ENCODE measurements at regions not wholly inside any gene's neighbourhood (a gene's known extent, or its start where the extent isn't known, plus 50 kb on each side); places are given as distances from the start of the nearest gene placed in this dataset.

GRCh38 chr2:192459422-192459821 lies 264.7 kb upstream of the TMEFF2 start:
- no peak for DNase-seq
- no peak overlapping the region for H3K4me2 ChIP-seq
- no peak overlapping the region for H3K27ac ChIP-seq (ENCODE audit: low read depth in 2 of 2, low read length in 1 of 2)
- H3K4me1 ChIP-seq (ENCODE audit: control insufficient read depth in 1 of 2, insufficient read depth in 2 of 2, low read depth in 1 of 2, low read length in 1 of 2) = no peaks in the 10 kb centered on the region
- 33% methylated on average over 1 of the region's 1 CpG for WGBS (ENCODE audit: low lambda C conversion rate)
- POLR2A ChIA-PET = no interaction called here
- no peaks in the 10 kb centered on the region for H3K36me3 ChIP-seq (replicated peaks in 1 of 2; ENCODE audit: control insufficient read depth in 1 of 2, insufficient read depth in 2 of 2, low read length in 1 of 2)
- no peaks in the 10 kb centered on the region for H3K27me3 ChIP-seq (ENCODE audit: insufficient read depth)
- no peaks in the 10 kb centered on the region for H3K79me2 ChIP-seq (ENCODE audit: insufficient read depth)
- H2AFZ ChIP-seq (ENCODE audit: low read depth) = no peak overlapping the region
- H4K20me1 ChIP-seq (ENCODE audit: insufficient read depth) = no peaks in the 10 kb centered on the region
- no peaks in the 10 kb centered on the region for H3F3A ChIP-seq (replicated peaks; ENCODE audit: insufficient read depth)
- H3K9me2 ChIP-seq = no peaks in the 10 kb centered on the region
- TF ChIP-seq RFX5 (IDR thresholded peaks at IDR 0.05; ENCODE audit: low read length) (no peak), FOXM1 (IDR thresholded peaks at IDR 0.05; ENCODE audit: low read depth) (no peak), TAF1 (IDR thresholded peaks at IDR 0.05; ENCODE audit: borderline replicate concordance, low read depth, low read length) (no peak), SIN3A (IDR thresholded peaks at IDR 0.05; ENCODE audit: borderline replicate concordance, low read depth, low read length) (no peak), MEF2A (IDR thresholded peaks at IDR 0.05; ENCODE audit: borderline replicate concordance, low read depth) (no peak), PBX3 (IDR thresholded peaks at IDR 0.05) (no peak), REST (IDR thresholded peaks at IDR 0.05; ENCODE audit: low read depth, low read length) (no peak), USF1 (IDR thresholded peaks at IDR 0.05; ENCODE audit: borderline replicate concordance, low read depth) (no peak), ZBTB33 (IDR thresholded peaks at IDR 0.05; ENCODE audit: borderline replicate concordance, low read depth) (no peak), GABPA (IDR thresholded peaks at IDR 0.05; ENCODE audit: low read depth) (no peak)
- H3K9me3 ChIP-seq = no peaks in the 10 kb centered on the region
- CTCF ChIA-PET = no interaction called here
- no peak overlapping the region for H3K9ac ChIP-seq
- H3K4me3 ChIP-seq (ENCODE audit: low read depth in 2 of 2, low read length in 1 of 2) = no peak overlapping the region
